ENCODE measurements at regions not wholly inside any gene's neighbourhood (a gene's known extent, or its start where the extent isn't known, plus 50 kb on each side); places are given as distances from the start of the nearest gene placed in this dataset.

DNA sequence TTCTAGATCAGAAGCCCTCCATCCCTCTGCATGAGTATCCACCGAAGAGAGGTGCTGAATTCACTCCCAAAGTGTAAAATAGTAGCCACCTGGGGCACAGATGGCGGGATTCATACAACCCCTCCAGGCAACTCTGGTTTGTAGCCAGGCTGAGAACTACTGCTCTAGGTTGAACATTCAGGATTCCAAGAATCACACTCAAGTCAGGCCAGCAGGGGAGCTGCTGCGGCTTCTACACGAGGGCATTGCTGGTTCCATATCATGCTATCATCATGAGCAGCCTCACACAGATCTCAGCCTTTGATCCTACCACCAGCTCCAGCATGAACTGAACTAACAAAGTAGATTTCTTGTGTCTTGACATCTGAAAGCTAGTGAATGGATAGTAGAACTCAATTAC is 367.9 kb downstream of the DIRAS2 start:
- Histone ChIP-seq H3K9me3 (ENCODE audit: control insufficient read depth in 2 of 2, low read length in 2 of 2) (no peaks in the 10 kb centered on the region), H3K4me1 (ENCODE audit: control insufficient read depth in 2 of 2, insufficient read depth in 2 of 2, low read length in 2 of 2) (no peaks in the 10 kb centered on the region), H3K27ac (ENCODE audit: low read depth in 2 of 2, low read length in 2 of 2) (no peak overlapping the region), H3K27me3 (ENCODE audit: control insufficient read depth in 2 of 2, insufficient read depth in 2 of 2, low read length in 2 of 2) (no peaks in the 10 kb centered on the region), H3K36me3 (ENCODE audit: control insufficient read depth in 2 of 2, insufficient read depth in 2 of 2, low read length in 2 of 2) (no peaks in the 10 kb centered on the region), H3K9ac (ENCODE audit: low read depth in 1 of 2, low read length in 2 of 2) (no peak overlapping the region), H3K4me3 (ENCODE audit: low read length in 2 of 2) (no peak overlapping the region)

DNA sequence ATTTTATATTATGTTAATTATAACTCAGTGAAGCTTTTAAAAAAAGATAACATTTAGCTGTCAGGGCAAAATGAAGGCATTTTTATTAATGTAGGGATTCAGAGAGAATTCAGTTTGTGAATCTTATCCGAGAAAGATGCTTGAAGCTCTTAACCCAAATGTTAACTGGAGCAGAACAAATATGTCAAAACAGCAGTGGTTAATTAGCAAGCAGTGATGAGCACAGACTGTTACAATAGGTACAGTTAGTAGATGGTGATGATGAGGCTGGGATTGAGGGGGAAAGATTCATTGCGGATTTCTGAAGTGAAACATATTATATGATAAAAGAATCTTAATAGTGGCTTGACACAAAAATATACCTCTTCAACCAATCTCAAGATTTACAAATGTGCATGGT is 356.7 kb downstream of the DIRAS2 start:
- H3K4me1 ChIP-seq (ENCODE audit: control insufficient read depth in 2 of 2, insufficient read depth in 2 of 2, low read length in 2 of 2): no peaks in the 10 kb centered on the region
- H3K9ac ChIP-seq (ENCODE audit: low read depth in 1 of 2, low read length in 2 of 2): no peak overlapping the region
- no peak overlapping the region for H3K27ac ChIP-seq (ENCODE audit: low read depth in 2 of 2, low read length in 2 of 2)
- H3K9me3 ChIP-seq (ENCODE audit: control insufficient read depth in 2 of 2, low read length in 2 of 2): no peaks in the 10 kb centered on the region
- no peak overlapping the region for H3K4me3 ChIP-seq (ENCODE audit: low read length in 2 of 2)
- no peaks in the 10 kb centered on the region for H3K36me3 ChIP-seq (ENCODE audit: control insufficient read depth in 2 of 2, insufficient read depth in 2 of 2, low read length in 2 of 2)
- no peaks in the 10 kb centered on the region for H3K27me3 ChIP-seq (ENCODE audit: control insufficient read depth in 2 of 2, insufficient read depth in 2 of 2, low read length in 2 of 2)

DNA sequence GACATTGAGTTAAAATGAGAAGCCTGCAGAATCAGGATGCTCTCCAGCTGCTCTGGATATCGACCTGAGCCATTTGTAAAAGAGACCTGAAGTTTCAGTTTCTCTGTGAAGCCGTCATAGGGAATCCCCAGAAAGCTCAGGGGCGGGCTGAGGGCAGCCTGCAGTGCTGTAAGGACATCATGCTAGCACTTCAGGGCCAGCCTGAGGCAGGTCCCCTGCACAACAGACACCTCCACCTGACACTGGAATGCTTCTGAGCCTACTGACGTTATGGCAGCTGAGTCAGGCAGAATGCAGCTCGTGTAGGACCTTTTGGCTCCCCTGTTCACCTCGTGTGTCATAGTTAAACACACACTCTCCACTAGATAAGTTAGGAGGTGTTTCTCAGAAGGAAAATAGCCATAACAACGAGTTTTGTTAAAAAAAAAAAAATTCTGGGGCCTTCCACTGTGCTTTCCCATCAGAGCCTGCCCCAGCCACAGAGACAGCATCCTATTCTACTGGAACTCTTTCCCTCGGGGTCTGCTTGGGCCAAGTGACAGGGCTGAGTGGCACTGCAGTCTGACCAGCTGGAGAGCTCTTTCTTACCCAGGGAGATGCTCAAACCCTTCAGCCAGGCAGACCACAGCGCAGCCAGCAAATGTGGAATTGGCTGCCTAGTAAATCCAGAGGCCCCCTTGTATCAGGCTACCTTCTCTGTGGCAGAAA is 354.9 kb downstream of the DIRAS2 start:
- Histone ChIP-seq H3K4me1 (ENCODE audit: control insufficient read depth in 2 of 2, insufficient read depth in 2 of 2, low read length in 2 of 2) (no peaks in the 10 kb centered on the region), H3K36me3 (ENCODE audit: control insufficient read depth in 2 of 2, insufficient read depth in 2 of 2, low read length in 2 of 2) (no peaks in the 10 kb centered on the region), H3K9me3 (ENCODE audit: control insufficient read depth in 2 of 2, low read length in 2 of 2) (no peaks in the 10 kb centered on the region), H3K4me3 (ENCODE audit: low read length in 2 of 2) (no peak overlapping the region), H3K27me3 (ENCODE audit: control insufficient read depth in 2 of 2, insufficient read depth in 2 of 2, low read length in 2 of 2) (no peaks in the 10 kb centered on the region), H3K9ac (ENCODE audit: low read depth in 1 of 2, low read length in 2 of 2) (no peak overlapping the region), H3K27ac (ENCODE audit: low read depth in 2 of 2, low read length in 2 of 2) (no peak overlapping the region)

DNA sequence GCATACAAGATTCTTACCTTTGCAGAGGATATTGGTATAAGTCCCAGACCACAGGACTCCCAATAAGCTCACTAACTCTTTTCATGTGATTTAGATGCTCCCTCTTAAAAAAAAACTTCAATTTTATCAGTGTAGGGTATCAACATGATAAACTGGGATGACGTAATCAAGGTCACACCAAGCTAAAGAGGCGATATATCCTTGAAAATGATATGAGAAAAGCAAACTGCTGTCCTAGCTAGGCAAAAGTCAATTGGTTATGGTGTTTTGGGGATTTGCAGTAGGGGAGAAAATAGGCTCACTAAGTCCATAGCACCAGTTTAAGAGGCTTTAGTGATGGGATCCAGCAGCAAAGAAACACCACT is 354.4 kb downstream of the DIRAS2 start:
- Histone ChIP-seq H3K27ac (ENCODE audit: low read depth in 2 of 2, low read length in 2 of 2) (no peak overlapping the region), H3K27me3 (ENCODE audit: control insufficient read depth in 2 of 2, insufficient read depth in 2 of 2, low read length in 2 of 2) (no peaks in the 10 kb centered on the region), H3K36me3 (ENCODE audit: control insufficient read depth in 2 of 2, insufficient read depth in 2 of 2, low read length in 2 of 2) (no peaks in the 10 kb centered on the region), H3K4me3 (ENCODE audit: low read length in 2 of 2) (no peak overlapping the region), H3K9me3 (ENCODE audit: control insufficient read depth in 2 of 2, low read length in 2 of 2) (no peaks in the 10 kb centered on the region), H3K9ac (ENCODE audit: low read depth in 1 of 2, low read length in 2 of 2) (no peak overlapping the region), H3K4me1 (ENCODE audit: control insufficient read depth in 2 of 2, insufficient read depth in 2 of 2, low read length in 2 of 2) (no peaks in the 10 kb centered on the region)

GRCh38 chr9:90290716-90291485 is 351.7 kb downstream of the DIRAS2 start:
- Histone ChIP-seq H3K27me3 (ENCODE audit: control insufficient read depth in 2 of 2, insufficient read depth in 2 of 2, low read length in 2 of 2) (no peaks in the 10 kb centered on the region), H3K4me1 (ENCODE audit: control insufficient read depth in 2 of 2, insufficient read depth in 2 of 2, low read length in 2 of 2) (no peaks in the 10 kb centered on the region), H3K4me3 (ENCODE audit: low read length in 2 of 2) (no peak overlapping the region), H3K9ac (ENCODE audit: low read depth in 1 of 2, low read length in 2 of 2) (no peak overlapping the region), H3K27ac (ENCODE audit: low read depth in 2 of 2, low read length in 2 of 2) (no peak overlapping the region), H3K9me3 (ENCODE audit: control insufficient read depth in 2 of 2, low read length in 2 of 2) (no peaks in the 10 kb centered on the region), H3K36me3 (ENCODE audit: control insufficient read depth in 2 of 2, insufficient read depth in 2 of 2, low read length in 2 of 2) (no peaks in the 10 kb centered on the region)

DNA sequence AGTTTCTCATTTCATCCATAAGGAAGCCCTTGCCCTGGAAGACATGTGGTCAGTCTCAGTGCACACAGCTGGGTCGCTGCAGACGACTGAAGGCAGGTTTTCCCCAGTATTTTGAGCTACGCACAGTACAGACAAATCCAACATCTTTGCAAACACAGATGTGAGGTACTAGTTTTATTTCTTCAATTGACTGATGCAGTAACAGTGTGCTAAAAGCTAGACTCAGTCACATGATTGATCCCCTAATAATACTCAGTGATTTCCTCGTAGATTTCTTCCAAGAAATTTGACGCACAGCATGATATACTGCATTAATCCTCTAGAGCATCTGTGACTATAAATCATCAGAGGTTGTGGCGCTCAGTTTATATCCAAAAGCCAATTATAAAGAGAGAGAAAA is 346.1 kb downstream of the DIRAS2 start:
- peaks cover 0 to 2% of the 10 kb centered on the region in 2 donors for H3K27me3 ChIP-seq (ENCODE audit: control insufficient read depth in 2 of 2, insufficient read depth in 2 of 2, low read length in 2 of 2)
- no peak overlapping the region for H3K9ac ChIP-seq (ENCODE audit: low read depth in 1 of 2, low read length in 2 of 2)
- no peaks in the 10 kb centered on the region for H3K36me3 ChIP-seq (ENCODE audit: control insufficient read depth in 2 of 2, insufficient read depth in 2 of 2, low read length in 2 of 2)
- no peak overlapping the region for H3K4me3 ChIP-seq (ENCODE audit: low read length in 2 of 2)
- no peak overlapping the region for H3K27ac ChIP-seq (ENCODE audit: low read depth in 2 of 2, low read length in 2 of 2)
- H3K9me3 ChIP-seq (ENCODE audit: control insufficient read depth in 2 of 2, low read length in 2 of 2): no peaks in the 10 kb centered on the region
- H3K4me1 ChIP-seq (ENCODE audit: control insufficient read depth in 2 of 2, insufficient read depth in 2 of 2, low read length in 2 of 2): no peaks in the 10 kb centered on the region

DNA sequence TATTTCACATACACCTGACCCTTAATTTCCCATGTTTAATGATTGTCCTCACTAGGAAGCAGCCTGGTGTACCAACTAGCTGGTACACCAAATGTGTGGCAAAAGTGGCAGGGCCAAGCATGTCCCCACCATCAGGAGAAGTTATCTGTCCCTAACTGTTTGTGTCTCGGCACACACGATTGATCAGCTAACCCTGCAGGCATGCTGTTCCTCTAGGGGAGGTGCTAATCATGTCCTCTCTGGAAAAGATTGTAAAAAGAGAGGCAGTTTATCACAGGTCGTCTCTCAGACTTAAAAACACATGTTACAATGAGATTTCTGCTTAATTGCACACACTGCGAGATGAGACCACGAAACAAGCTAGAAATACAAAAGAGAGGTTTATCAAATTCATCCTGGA is 342.7 kb downstream of the DIRAS2 start:
- H3K36me3 ChIP-seq (ENCODE audit: control insufficient read depth in 2 of 2, insufficient read depth in 2 of 2, low read length in 2 of 2): no peaks in the 10 kb centered on the region
- H3K4me1 ChIP-seq (ENCODE audit: control insufficient read depth in 2 of 2, insufficient read depth in 2 of 2, low read length in 2 of 2): no peaks in the 10 kb centered on the region
- no peak overlapping the region for H3K27ac ChIP-seq (ENCODE audit: low read depth in 2 of 2, low read length in 2 of 2)
- H3K9ac ChIP-seq (ENCODE audit: low read depth in 1 of 2, low read length in 2 of 2): no peak overlapping the region
- no peak overlapping the region for H3K4me3 ChIP-seq (ENCODE audit: low read length in 2 of 2)
- H3K27me3 ChIP-seq (ENCODE audit: control insufficient read depth in 2 of 2, insufficient read depth in 2 of 2, low read length in 2 of 2): peaks cover 0 to 2% of the 10 kb centered on the region in 2 donors
- H3K9me3 ChIP-seq (ENCODE audit: control insufficient read depth in 2 of 2, low read length in 2 of 2): no peaks in the 10 kb centered on the region

- Histone ChIP-seq H3K4me3 (ENCODE audit: low read length in 2 of 2) (no peak overlapping the region), H3K27me3 (ENCODE audit: control insufficient read depth in 2 of 2, insufficient read depth in 2 of 2, low read length in 2 of 2) (peaks cover 0 to 2% of the 10 kb centered on the region in 2 donors), H3K36me3 (ENCODE audit: control insufficient read depth in 2 of 2, insufficient read depth in 2 of 2, low read length in 2 of 2) (no peaks in the 10 kb centered on the region), H3K9me3 (ENCODE audit: control insufficient read depth in 2 of 2, low read length in 2 of 2) (no peaks in the 10 kb centered on the region), H3K9ac (ENCODE audit: low read depth in 1 of 2, low read length in 2 of 2) (no peak overlapping the region), H3K27ac (ENCODE audit: low read depth in 2 of 2, low read length in 2 of 2) (no peak overlapping the region), H3K4me1 (ENCODE audit: control insufficient read depth in 2 of 2, insufficient read depth in 2 of 2, low read length in 2 of 2) (no peaks in the 10 kb centered on the region)
Measured at GRCh38 chr9:90300611-90301276, 341.9 kb downstream of the DIRAS2 start.

DNA sequence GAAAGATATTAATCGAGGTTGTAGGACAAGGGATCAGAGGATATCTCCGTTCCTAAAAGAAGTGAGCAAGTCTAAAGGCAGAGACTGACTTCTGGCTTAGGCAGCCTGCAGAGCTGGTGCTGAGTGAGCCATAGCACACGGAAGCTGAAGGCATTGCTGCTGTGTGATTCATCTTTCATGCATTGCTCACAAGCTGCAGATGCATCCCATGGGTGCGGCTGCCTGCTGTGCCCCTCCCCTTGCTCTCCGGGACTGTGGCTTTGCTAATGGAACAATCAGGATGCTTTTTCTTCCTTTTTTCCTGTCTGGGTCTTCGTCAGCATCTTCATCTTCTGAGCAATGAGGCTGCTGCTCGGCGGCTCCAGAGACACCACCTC is 341.4 kb downstream of the DIRAS2 start:
- no peaks in the 10 kb centered on the region for H3K9me3 ChIP-seq (ENCODE audit: control insufficient read depth in 2 of 2, low read length in 2 of 2)
- no peaks in the 10 kb centered on the region for H3K36me3 ChIP-seq (ENCODE audit: control insufficient read depth in 2 of 2, insufficient read depth in 2 of 2, low read length in 2 of 2)
- H3K4me3 ChIP-seq (ENCODE audit: low read length in 2 of 2): no peak overlapping the region
- H3K9ac ChIP-seq (ENCODE audit: low read depth in 1 of 2, low read length in 2 of 2): no peak overlapping the region
- no peak overlapping the region for H3K27ac ChIP-seq (ENCODE audit: low read depth in 2 of 2, low read length in 2 of 2)
- no peaks in the 10 kb centered on the region for H3K4me1 ChIP-seq (ENCODE audit: control insufficient read depth in 2 of 2, insufficient read depth in 2 of 2, low read length in 2 of 2)
- H3K27me3 ChIP-seq (ENCODE audit: control insufficient read depth in 2 of 2, insufficient read depth in 2 of 2, low read length in 2 of 2): peaks cover 0 to 2% of the 10 kb centered on the region in 2 donors

DNA sequence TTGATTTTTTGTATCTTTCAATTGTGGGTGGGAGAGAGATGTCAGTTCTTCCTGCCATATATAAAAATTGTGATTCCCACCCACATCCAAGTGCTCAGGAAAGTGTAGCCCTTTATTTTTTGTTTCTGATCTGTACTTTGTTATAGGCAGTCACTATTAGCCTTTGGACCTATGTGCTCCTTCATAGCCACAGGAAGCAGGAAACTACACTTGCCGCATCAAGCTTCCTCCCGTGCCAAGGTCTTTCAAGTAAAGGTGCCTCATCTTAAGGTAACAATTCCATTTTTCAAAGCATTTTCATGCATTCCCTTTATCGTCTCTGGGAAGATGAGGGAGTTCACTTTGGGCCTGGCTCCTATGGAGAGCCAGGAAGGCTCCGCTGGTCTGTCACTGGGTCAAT is 339.0 kb downstream of the DIRAS2 start:
- Histone ChIP-seq H3K27ac (ENCODE audit: low read depth in 2 of 2, low read length in 2 of 2) (no peak overlapping the region), H3K27me3 (ENCODE audit: control insufficient read depth in 2 of 2, insufficient read depth in 2 of 2, low read length in 2 of 2) (peaks cover 0 to 2% of the 10 kb centered on the region in 2 donors), H3K4me3 (ENCODE audit: low read length in 2 of 2) (no peak overlapping the region), H3K36me3 (ENCODE audit: control insufficient read depth in 2 of 2, insufficient read depth in 2 of 2, low read length in 2 of 2) (no peaks in the 10 kb centered on the region), H3K9me3 (ENCODE audit: control insufficient read depth in 2 of 2, low read length in 2 of 2) (no peaks in the 10 kb centered on the region), H3K9ac (ENCODE audit: low read depth in 1 of 2, low read length in 2 of 2) (no peak overlapping the region), H3K4me1 (ENCODE audit: control insufficient read depth in 2 of 2, insufficient read depth in 2 of 2, low read length in 2 of 2) (no peaks in the 10 kb centered on the region)

Data from mucosa of rectum (tissue), 2 donors.